C4-2B (cell line): ENCODE measurements at regions not wholly inside any gene's neighbourhood (a gene's known extent, or its start where the extent isn't known, plus 50 kb on each side); places are given as distances from the start of the nearest gene placed in this dataset.

Experiments
- ZFX ChIP-seq: fragments of 450-650 bp; IDR thresholded peaks from 2 replicates; pipeline ENCODE4 v1.6.1; 2017
- TF ChIP-seq, protein P1 (sequence below): fragments of 450-650 bp; conservative IDR thresholded peaks from 2 replicates; pipeline ENCODE4 v1.5.1; 2017; ENCODE audit warnings: mild to moderate bottlenecking

DNA sequence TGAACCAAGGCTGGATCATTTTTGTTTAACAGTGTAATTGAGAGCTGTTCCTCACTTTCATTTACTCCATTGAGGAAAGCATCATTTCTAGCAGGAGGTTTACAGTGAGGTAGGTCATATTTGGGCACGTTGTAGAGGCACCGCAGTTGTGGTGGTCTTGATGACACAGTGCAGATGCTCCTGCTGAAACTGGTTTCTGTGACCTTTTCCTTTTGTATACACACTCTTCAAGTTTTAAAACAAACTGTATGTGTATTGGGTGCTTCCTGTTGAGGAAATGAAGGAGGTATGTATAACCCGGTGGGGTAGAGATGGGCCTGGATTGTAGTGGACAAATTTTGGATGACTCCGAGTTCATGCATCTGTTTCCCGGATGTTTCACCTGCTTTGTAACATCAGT is 456.3 kb upstream of the RGS6 start:
- TF ChIP-seq, protein P1, sequence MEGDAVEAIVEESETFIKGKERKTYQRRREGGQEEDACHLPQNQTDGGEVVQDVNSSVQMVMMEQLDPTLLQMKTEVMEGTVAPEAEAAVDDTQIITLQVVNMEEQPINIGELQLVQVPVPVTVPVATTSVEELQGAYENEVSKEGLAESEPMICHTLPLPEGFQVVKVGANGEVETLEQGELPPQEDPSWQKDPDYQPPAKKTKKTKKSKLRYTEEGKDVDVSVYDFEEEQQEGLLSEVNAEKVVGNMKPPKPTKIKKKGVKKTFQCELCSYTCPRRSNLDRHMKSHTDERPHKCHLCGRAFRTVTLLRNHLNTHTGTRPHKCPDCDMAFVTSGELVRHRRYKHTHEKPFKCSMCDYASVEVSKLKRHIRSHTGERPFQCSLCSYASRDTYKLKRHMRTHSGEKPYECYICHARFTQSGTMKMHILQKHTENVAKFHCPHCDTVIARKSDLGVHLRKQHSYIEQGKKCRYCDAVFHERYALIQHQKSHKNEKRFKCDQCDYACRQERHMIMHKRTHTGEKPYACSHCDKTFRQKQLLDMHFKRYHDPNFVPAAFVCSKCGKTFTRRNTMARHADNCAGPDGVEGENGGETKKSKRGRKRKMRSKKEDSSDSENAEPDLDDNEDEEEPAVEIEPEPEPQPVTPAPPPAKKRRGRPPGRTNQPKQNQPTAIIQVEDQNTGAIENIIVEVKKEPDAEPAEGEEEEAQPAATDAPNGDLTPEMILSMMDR = no peak
- TF ChIP-seq ZFX = no peak
